WTC11 (cell line): ENCODE measurements at regions not wholly inside any gene's neighbourhood (a gene's known extent, or its start where the extent isn't known, plus 50 kb on each side); places are given as distances from the start of the nearest gene placed in this dataset.

Experiments
- ELF4 ChIP-seq: sonication (generic); formaldehyde crosslinking; IDR thresholded peaks from 2 replicates; pipeline ENCODE4 v1.8.1; 2022; ENCODE audit warnings: low read depth, mild to moderate bottlenecking, moderate library complexity, missing genetic modification reagents
- IRF2 ChIP-seq: sonication (generic); formaldehyde crosslinking; IDR thresholded peaks from 2 replicates; pipeline ENCODE4 v1.8.0; 2022; ENCODE audit warnings: low read depth, missing genetic modification reagents, borderline replicate concordance
- NFYB ChIP-seq: sonication (generic); formaldehyde crosslinking; conservative IDR thresholded peaks from 2 replicates; pipeline ENCODE4 v1.8.0; 2022; ENCODE audit warnings: low read depth, missing genetic modification reagents
- SMAD3 ChIP-seq: sonication (generic); formaldehyde crosslinking; IDR thresholded peaks from 2 replicates; pipeline ENCODE4 v1.8.0; 2022; ENCODE audit warnings: missing genetic modification reagents, mild to moderate bottlenecking, borderline replicate concordance
- TF ChIP-seq, protein P1 (sequence below): fragments of 200-600 bp; IDR thresholded peaks from 2 replicates; pipeline ENCODE4 v1.8.0; 2022; ENCODE audit warnings: antibody characterized with exemption
- TF ChIP-seq, protein P2 (sequence below): sonication (generic); formaldehyde crosslinking; IDR thresholded peaks from 2 replicates; pipeline ENCODE4 v1.8.1; 2023; ENCODE audit warnings: mild to moderate bottlenecking, missing genetic modification reagents
- TF ChIP-seq, protein P3 (sequence below): sonication (generic); formaldehyde crosslinking; IDR thresholded peaks from 2 replicates; pipeline ENCODE4 v1.8.0; 2022; ENCODE audit warnings: mild to moderate bottlenecking, missing genetic modification reagents
- TF ChIP-seq, protein P4 (sequence below): sonication (generic); formaldehyde crosslinking; IDR thresholded peaks from 2 replicates; pipeline ENCODE4 v1.8.1; 2023; ENCODE audit warnings: mild to moderate bottlenecking, moderate library complexity, missing genetic modification reagents
- TF ChIP-seq, protein P5 (sequence below): sonication (generic); formaldehyde crosslinking; IDR thresholded peaks from 2 replicates; pipeline ENCODE4 v1.8.0; 2023; ENCODE audit warnings: missing genetic modification reagents
- TF ChIP-seq, protein P6 (sequence below): sonication (generic); formaldehyde crosslinking; IDR thresholded peaks from 2 replicates; pipeline ENCODE4 v1.8.0; 2022; ENCODE audit warnings: mild to moderate bottlenecking, missing genetic modification reagents

DNA sequence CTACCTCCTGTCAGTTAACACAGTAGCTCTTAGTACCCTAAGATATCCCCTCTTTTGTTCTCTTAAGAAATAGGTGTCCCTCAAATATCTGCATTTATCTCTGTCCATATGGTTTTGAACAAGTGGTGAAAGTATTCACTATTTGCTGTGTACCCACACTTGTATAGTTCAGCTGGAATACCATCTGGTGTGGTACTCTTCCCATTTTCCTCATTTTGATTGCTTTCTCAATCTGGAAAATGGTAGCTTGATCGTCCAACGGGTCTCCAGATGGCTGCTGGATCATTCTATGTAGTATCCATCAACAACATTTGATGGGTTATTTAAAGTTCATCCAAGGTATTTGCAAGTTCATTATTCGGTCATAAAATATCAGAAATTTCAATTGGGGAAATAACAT, 100.3 kb upstream of the DPYD start:
- TF ChIP-seq NFYB (CRISPR knock-in tag) (no peak), ELF4 (CRISPR knock-in tag) (no peak), SMAD3 (no peak), IRF2 (CRISPR knock-in tag) (no peak)
- TF ChIP-seq, protein P1, sequence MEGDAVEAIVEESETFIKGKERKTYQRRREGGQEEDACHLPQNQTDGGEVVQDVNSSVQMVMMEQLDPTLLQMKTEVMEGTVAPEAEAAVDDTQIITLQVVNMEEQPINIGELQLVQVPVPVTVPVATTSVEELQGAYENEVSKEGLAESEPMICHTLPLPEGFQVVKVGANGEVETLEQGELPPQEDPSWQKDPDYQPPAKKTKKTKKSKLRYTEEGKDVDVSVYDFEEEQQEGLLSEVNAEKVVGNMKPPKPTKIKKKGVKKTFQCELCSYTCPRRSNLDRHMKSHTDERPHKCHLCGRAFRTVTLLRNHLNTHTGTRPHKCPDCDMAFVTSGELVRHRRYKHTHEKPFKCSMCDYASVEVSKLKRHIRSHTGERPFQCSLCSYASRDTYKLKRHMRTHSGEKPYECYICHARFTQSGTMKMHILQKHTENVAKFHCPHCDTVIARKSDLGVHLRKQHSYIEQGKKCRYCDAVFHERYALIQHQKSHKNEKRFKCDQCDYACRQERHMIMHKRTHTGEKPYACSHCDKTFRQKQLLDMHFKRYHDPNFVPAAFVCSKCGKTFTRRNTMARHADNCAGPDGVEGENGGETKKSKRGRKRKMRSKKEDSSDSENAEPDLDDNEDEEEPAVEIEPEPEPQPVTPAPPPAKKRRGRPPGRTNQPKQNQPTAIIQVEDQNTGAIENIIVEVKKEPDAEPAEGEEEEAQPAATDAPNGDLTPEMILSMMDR, result no peak
- TF ChIP-seq, protein P2, sequence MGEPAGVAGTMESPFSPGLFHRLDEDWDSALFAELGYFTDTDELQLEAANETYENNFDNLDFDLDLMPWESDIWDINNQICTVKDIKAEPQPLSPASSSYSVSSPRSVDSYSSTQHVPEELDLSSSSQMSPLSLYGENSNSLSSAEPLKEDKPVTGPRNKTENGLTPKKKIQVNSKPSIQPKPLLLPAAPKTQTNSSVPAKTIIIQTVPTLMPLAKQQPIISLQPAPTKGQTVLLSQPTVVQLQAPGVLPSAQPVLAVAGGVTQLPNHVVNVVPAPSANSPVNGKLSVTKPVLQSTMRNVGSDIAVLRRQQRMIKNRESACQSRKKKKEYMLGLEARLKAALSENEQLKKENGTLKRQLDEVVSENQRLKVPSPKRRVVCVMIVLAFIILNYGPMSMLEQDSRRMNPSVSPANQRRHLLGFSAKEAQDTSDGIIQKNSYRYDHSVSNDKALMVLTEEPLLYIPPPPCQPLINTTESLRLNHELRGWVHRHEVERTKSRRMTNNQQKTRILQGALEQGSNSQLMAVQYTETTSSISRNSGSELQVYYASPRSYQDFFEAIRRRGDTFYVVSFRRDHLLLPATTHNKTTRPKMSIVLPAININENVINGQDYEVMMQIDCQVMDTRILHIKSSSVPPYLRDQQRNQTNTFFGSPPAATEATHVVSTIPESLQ (CRISPR knock-in tag), result no peak
- TF ChIP-seq, protein P3, sequence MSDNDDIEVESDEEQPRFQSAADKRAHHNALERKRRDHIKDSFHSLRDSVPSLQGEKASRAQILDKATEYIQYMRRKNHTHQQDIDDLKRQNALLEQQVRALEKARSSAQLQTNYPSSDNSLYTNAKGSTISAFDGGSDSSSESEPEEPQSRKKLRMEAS (CRISPR knock-in tag), result no peak
- TF ChIP-seq, protein P4, sequence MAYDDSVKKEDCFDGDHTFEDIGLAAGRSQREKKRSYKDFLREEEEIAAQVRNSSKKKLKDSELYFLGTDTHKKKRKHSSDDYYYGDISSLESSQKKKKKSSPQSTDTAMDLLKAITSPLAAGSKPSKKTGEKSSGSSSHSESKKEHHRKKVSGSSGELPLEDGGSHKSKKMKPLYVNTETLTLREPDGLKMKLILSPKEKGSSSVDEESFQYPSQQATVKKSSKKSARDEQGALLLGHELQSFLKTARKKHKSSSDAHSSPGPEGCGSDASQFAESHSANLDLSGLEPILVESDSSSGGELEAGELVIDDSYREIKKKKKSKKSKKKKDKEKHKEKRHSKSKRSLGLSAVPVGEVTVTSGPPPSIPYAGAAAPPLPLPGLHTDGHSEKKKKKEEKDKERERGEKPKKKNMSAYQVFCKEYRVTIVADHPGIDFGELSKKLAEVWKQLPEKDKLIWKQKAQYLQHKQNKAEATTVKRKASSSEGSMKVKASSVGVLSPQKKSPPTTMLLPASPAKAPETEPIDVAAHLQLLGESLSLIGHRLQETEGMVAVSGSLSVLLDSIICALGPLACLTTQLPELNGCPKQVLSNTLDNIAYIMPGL, result no peak
- TF ChIP-seq, protein P5, sequence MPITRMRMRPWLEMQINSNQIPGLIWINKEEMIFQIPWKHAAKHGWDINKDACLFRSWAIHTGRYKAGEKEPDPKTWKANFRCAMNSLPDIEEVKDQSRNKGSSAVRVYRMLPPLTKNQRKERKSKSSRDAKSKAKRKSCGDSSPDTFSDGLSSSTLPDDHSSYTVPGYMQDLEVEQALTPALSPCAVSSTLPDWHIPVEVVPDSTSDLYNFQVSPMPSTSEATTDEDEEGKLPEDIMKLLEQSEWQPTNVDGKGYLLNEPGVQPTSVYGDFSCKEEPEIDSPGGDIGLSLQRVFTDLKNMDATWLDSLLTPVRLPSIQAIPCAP, result no peak
- TF ChIP-seq, protein P6, sequence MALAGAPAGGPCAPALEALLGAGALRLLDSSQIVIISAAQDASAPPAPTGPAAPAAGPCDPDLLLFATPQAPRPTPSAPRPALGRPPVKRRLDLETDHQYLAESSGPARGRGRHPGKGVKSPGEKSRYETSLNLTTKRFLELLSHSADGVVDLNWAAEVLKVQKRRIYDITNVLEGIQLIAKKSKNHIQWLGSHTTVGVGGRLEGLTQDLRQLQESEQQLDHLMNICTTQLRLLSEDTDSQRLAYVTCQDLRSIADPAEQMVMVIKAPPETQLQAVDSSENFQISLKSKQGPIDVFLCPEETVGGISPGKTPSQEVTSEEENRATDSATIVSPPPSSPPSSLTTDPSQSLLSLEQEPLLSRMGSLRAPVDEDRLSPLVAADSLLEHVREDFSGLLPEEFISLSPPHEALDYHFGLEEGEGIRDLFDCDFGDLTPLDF (CRISPR knock-in tag), result no peak
